CD4-positive, alpha-beta T cell treated with Interleukin-21 for 1 hour (primary cell): ENCODE measurements at regions not wholly inside any gene's neighbourhood (a gene's known extent, or its start where the extent isn't known, plus 50 kb on each side); places are given as distances from the start of the nearest gene placed in this dataset.

Source experiments
- DNase-seq: peaks from one replicate; pipeline ENCODE4 v3.0.0-alpha.2; 2020

GRCh38 chr3:105923140-105923539 is 54.3 kb upstream of the CBLB start:
- no peak for DNase-seq

- no peak for DNase-seq
These were observed 58.9 kb upstream of the CBLB start for GRCh38 chr3:105927741-105928140.

- DNase-seq: no peak
These were observed 61.9 kb upstream of the CBLB start for GRCh38 chr3:105930733-105931132.

- no peak for DNase-seq
These were observed 62.7 kb upstream of the CBLB start for GRCh38 chr3:105931500-105931899.

- no peak for DNase-seq
These were observed 65.1 kb upstream of the CBLB start for GRCh38 chr3:105933871-105934270.

- no peak for DNase-seq
These were observed 69.3 kb upstream of the CBLB start for GRCh38 chr3:105938101-105938500.

- DNase-seq: no peak
These were observed 70.0 kb upstream of the CBLB start for GRCh38 chr3:105938806-105939205.

- DNase-seq: no peak
These were observed 75.5 kb upstream of the CBLB start for GRCh38 chr3:105944276-105944675.

GRCh38 chr3:105944721-105945120 is 75.9 kb upstream of the CBLB start:
- DNase-seq: no peak

GRCh38 chr3:105948101-105948500 is 79.3 kb upstream of the CBLB start:
- no peak for DNase-seq

GRCh38 chr3:105950881-105951600 is 82.2 kb upstream of the CBLB start:
- no peak for DNase-seq

- DNase-seq: no peak
These were observed 85.0 kb upstream of the CBLB start for GRCh38 chr3:105953831-105954230.

GRCh38 chr3:105956306-105956705 is 87.5 kb upstream of the CBLB start:
- DNase-seq: no peak

- no peak for DNase-seq
These were observed 88.9 kb upstream of the CBLB start for GRCh38 chr3:105957722-105958121.

- no peak for DNase-seq
These were observed 89.6 kb upstream of the CBLB start for GRCh38 chr3:105958237-105959000.

- DNase-seq: no peak
These were observed 91.0 kb upstream of the CBLB start for GRCh38 chr3:105959851-105960250.

- DNase-seq: no peak
These were observed 91.6 kb upstream of the CBLB start for GRCh38 chr3:105960381-105960780.

GRCh38 chr3:105963161-105963560 is 94.3 kb upstream of the CBLB start:
- DNase-seq: no peak

GRCh38 chr3:105965384-105965783 is 96.6 kb upstream of the CBLB start:
- DNase-seq: no peak

- DNase-seq: no peak
These were observed 98.3 kb upstream of the CBLB start for GRCh38 chr3:105967117-105967516.

- no peak for DNase-seq
These were observed 101.5 kb upstream of the CBLB start for GRCh38 chr3:105970283-105970682.

GRCh38 chr3:105972069-105972468 is 103.3 kb upstream of the CBLB start:
- DNase-seq: no peak

- DNase-seq: no peak
These were observed 105.6 kb upstream of the CBLB start for GRCh38 chr3:105974381-105974780.

GRCh38 chr3:105976196-105976595 is 107.4 kb upstream of the CBLB start:
- no peak for DNase-seq

GRCh38 chr3:105979961-105980360 is 111.1 kb upstream of the CBLB start:
- DNase-seq: no peak
